NCI-H1417 treated with DMSO at 0.1 percent for 48 hours (cell line): ENCODE measurements at regions not wholly inside any gene's neighbourhood (a gene's known extent, or its start where the extent isn't known, plus 50 kb on each side); places are given as distances from the start of the nearest gene placed in this dataset.
"Not testable (repeated sequence)": the region's sequence is repeated elsewhere in the genome, so short reads cannot be mapped to it uniquely, and the experiment has no call there.

ENCODE experiments used
- DNase-seq: peaks from one replicate; lab custom pipeline; 2025; lab: John Stamatoyannopoulos, UW

DNA sequence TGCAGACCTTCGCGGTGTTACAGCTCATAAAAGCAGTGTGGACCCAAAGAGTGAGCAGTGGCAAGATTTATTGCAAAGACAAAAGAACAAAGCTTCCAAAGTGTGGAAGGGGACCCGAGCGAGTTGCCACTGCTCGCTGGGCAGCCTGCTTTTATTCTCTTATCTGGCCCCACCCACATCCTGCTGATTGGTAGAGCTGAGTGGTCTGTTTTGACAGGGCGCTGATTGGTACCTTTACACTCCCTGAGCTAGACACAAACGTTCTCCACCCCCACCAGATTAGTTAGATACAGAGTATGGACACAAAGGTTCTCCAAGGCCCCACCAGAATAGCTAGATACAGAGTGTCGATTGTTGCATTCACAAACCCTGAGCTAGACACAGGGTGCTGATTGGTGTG lies 156.2 kb upstream of the GIMD1 start:
- not testable (repeated sequence) for DNase-seq

DNA sequence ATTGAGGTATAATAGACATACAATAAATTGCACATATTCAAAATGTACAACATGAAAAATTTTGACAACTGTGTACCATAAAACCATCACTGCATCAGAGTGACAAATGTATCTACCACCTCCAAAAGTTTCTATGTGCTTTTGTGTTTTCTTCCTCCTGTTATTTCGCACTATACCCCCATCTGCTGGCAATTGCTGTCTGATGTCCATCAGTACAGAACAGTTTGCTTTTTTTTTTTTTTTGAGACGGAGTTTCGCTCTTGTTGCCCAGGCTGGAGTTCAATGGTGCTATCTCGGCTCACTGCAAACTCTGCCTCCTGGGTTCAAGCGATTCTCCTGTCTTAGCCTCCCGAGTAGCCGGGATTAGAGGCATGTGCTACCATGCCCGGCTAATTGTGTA lies 154.3 kb upstream of the GIMD1 start:
- DNase-seq, result no peak

DNA sequence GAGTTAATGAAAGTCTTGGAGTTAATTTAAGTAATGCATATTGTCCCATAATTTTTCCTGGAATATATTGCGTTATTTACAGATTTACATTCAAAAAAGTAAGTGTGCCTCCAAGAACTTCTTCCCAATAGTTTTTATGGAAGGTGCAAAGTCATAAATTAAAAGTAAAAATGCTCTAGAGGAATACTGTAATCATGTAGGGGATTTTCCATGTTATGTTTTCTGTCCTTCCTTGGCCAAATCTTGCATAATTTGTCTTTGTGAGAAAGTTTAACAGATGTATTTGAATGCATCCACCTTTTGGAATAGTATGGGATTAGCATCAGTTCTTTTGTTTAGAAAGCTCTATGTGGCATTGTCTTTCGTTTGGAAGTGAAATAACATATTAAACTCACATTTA lies 144.1 kb upstream of the GIMD1 start:
- no peak for DNase-seq

DNA sequence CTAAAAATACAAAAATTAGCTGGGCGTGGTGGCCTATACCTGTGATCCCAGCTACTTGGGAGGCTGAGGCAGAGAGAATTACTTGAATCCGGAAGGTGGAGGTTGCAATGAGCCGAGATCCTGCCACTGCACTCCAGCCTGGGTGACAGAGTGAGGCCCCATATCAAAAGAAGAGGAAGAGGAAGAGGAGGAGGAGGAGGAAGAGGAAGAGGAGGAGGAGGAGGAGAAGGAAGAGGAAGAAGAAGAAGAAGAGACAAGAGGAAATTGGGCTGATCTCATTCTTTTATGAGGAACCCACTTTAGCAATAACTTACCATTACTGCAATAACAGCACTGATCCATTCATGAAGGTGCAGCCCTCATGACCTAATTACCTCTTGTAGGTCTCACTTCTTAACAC lies 138.9 kb upstream of the GIMD1 start:
- DNase-seq, result no peak

DNA sequence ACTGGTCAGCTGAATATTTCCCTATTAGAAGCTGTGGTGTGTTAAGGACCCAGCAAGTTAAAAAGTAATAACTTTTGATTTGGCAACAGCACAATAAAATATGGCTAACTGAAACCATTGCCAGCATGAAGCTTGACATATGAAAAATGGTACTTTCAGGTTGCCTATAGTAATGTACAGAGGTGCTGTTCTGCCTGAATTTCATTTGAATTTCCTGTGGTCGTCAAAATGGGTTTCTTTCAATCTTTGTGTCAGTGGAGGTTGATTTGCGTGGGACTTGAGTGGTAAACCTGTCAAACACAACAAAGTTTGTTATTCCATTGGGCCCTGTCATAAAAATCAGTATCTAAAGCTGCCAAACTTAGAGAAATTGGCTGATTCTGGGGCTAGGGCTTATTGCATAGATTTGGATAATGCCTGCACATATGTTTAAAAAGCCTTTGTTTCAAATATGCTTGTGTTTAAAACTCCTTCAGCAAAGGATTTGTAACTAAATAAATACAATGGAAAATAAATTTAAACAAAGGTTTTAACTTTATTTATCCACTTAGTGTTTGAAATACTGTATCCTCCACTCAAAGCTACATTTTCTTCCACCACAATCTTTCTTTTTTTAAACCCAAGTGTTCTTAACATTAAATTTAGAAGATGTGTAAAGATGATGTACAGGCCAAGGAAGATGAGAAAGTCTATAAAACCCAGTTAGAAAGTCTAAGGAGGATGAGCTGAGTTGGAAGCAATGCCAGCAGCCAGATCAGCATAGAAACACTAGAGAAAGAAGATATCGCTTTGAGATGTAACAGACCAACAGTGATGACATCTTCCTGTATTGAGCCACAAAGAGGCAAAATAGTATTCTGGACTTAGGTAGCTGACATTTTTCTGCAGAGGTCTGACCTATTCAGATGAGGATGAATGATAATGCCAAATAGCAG lies 134.8 kb upstream of the GIMD1 start:
- DNase-seq, result no peak

DNA sequence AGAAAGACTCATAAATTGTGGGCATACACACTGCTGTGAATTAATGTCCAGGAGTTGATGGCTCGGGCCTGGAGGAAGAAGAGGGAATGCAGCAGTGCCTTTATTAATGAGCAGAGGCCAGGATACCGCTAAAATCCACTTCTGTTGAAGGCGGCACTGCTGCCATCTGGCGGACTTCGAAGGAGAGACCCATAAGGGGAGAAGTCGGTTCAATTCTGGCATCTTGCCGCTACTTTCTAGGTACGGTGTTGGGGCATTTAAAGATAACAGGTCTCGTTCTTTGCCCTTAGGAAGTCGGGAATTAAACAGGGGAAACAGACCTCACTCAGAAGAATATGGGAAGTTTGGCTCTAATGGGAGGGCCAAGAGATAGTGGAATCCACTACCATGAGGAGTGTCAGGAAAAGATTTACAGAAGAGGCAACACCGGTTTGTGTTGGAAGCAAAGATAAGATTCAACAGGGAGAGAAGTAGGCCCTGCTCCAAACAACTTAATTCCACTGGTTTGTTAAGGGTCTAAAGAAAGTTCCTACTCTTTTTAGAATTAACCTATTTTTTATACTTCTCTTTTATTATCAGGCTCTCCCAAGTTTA lies 133.6 kb upstream of the GIMD1 start:
- no peak for DNase-seq

DNA sequence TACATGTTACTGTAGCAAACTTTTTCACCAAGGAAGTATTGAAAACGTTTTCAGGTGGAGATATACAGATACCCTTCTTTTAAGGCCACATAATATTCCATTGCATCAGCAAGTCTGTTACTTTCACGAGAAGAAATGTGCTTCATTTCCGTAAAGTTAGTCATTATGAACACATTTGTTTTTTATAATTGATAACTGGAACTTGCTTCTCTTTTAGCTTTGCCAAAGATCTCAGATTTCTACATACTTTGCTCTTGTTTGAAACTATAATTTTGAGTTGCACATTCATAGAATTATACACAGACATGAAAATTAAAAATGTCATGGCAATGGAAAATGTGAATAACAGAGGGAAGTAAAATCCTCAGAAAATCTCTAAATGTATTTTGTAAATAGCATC lies 128.7 kb upstream of the GIMD1 start:
- no peak for DNase-seq

DNA sequence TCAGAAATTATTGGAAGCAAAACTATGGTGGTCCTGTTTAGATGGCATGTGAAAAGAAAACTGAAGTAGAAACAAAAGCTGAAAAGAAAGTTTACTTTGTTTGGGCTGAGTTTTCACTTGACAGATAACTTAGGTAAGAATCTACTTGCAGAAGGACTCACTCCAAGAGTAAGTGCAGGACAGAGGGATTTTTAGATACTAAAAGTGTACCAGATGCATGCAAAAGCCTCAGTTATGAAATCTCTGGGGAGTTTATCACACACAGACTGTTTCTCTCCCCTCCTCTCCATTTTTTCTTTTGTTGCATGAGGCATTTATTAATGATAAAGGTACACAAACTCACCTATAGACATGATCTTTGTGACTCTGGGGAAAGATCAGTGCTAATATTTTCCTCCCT lies 127.5 kb upstream of the GIMD1 start:
- no peak for DNase-seq

DNA sequence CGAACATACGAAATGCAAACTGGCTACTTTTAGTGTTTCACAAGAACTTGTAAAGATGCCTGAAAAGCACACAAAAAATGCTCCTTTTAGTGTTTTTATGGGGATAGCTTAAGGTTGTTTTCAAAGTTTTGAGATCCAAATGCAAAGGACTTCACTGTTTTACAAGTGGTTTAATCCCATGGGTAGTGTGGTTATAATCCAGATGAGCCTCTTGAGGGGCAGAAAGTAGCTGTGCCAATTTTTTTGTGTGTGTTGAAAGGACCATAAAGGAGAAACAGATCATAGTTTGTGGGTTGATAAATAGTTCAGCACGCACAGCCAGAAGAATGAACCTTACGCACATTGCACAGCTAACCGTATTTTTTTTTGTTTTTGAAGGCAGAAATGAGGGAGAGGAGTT lies 126.9 kb upstream of the GIMD1 start:
- DNase-seq, result no peak

DNA sequence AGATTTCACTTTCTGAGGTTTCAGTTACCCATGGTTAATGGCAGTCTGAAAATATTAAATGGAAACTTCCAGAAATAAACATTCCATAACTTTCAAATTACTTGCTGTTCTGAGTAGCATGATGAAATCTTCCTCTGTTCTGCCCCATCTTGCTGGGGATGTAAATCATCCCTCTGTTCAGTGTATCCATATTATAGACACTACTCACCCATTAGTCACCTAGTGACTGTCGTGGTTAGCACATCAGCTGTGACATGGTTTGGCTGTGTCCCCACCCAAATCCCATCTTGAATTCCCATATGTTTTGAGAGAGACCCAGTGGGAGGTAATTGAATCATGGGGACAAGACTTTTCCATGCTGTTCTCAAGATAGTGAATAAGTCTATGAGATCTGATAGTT lies 125.5 kb upstream of the GIMD1 start:
- DNase-seq, result no peak

DNA sequence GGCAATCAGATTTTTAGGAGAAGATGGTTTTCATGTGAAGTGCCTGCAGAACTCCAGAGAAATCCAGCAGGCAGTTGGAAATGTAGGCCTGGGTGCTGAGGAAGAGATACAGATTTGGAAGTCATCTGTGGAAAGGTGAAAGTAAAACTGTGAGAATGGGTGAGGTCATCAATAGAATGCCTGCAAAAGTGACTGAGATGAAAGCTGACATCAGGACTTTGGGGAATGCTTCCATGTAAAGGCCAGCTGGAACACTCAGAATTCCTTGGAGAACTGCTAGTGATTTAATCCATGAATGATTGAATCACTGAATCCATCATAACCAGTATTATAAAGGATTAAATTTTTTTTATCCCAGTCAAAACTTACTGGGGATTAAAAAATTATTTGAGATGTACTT lies 124.5 kb upstream of the GIMD1 start:
- no peak for DNase-seq

DNA sequence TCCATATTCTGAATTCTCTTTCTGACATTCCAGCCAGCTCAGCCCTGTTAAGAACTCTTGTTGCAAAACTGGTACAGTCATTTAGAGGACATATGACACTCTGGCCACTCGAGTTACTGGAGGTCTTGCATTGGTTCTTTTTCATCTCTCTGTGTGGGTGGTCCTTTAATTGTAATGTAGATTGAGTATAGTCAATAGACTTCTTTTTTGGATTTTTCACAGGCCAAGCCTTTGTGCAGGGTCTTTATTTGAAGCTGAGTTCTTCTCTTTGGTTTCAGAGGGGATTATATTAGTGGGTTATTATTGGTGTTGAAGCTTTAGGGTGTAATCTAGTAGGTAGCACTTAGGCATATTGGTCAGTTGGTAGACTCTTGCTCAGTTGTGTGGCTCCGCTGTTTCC lies 118.0 kb upstream of the GIMD1 start:
- DNase-seq, result no peak

DNA sequence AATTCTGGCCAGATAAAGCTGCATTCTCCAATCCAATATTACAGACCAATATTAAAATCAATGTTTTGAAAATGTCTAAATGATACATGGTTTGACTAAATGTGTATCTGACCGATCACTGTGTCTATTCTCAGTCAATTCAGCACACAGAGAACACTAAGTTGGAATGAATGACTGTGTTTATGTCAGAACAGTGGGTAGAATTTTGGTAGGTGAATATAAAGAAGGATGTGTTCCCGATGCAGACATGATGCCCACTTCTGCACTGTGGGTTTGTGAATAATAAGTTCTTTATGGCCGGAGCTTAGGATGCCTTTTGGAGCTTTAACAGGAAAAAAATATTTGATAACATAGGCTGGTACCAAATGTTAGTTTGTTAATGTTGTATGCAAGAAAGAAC lies 113.2 kb upstream of the GIMD1 start:
- DNase-seq, result no peak

DNA sequence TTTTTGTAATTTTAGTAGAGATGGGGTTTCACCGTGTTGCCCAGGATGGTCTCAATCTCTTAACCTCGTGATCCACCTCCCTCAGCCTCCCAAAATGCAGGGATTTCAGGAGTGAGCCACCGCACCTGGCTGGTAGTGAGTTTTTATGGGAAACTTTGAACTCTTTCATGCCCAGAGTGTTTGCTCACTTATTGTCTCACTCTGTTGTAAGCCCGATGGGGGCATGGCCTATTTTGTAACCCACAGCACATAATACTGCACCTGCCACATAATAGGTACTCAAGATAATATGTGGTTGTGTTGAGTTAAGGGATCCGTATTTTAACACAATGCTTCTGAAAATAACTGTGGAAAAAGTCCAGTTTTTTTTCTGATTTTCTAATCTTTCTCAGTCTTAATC lies 109.6 kb upstream of the GIMD1 start:
- no peak for DNase-seq

DNA sequence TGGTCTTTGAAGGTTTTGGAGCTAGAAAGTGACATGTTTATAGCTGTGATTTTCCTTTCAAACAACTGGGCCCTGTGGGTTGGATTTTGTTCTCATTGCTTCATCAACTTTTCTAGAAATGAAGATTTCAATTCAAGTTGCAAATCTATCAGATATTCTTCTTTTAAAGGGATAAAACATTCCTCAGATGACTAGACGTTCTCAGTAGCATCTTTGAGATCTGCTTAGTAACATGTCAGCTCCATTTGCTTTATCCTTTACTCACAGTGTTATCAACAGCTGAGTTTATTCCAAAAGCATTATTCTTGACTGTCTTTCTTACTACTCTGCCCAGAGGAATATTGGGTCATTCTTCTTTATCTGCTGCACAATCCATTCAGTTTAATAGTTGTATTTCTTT lies 108.2 kb upstream of the GIMD1 start:
- no peak for DNase-seq

DNA sequence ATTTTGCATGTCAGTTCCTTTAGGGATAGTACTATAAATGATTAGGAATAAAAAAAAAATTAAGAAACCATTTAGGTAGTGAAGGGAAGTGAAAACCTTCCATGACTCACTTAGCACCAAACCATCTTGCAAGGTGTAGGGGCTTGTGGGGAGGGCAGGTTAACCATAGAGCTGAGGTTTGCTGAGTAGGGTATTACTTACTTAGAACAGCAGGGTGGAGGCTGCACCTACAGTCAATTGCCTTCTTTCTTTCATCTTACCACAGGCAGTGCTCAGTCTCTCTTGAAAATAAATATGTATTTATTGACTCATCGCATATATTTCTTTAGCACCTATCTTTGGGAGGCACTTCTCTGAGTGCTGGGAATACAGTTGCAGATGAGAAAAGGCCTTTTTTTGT lies 104.9 kb upstream of the GIMD1 start:
- DNase-seq, result no peak

DNA sequence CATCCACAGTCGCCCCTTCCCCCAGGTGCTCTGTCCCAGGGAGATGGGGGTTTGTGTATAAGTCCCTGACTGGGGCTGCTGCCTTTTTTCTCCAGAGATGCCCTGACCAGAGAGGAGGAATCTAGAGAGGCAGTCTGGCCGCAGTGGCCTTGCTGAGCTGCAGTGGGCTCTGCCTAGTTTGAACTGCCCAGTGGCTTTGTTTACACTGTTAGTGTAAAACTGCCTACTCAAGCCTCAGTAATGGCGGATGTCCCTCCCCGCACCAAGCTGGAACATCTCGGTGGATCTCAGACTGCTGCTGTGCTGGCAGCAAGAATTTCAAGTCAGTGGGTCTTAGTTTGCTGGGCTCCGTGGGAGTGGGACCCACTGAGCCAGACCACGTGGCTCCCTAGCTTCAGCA lies 102.6 kb upstream of the GIMD1 start:
- DNase-seq, result no peak

DNA sequence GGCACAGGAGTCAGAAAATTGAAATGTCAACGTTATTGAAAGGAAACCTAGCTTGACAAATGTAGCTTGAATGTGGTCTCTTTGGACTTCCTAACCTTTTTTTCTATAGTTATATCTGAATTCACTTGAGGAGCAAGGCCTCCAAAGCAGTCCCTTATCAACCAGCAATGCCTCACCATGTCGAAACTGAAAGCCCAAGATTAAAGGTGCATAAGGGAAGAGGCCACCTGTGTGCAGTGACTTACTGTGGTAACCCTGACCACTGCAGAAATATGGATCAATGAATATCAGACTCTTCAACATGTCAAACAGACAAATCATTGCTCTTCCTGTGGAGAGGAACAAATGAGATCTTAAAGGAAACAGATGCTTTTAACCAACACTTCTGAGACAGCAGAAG lies 95.0 kb upstream of the GIMD1 start:
- no peak for DNase-seq

DNA sequence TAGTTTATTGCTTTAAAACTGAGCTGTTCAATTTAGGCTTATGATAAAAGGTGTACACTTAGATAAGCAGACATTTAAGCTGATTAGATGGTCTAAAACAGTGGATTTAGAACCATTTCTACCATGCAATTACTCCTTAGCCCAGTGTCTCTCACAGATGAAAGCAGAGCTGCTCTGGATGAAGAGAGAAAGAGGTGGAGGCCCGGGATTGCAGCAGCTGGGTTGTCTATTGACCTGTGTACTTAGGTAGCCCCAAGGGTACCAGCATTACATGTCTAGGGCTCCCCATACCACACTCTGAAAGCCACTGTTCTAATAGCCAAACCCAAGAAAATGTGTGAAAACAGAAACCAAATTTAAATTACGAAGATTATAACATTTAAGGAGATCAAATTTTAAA lies 86.0 kb upstream of the GIMD1 start:
- DNase-seq, result no peak

DNA sequence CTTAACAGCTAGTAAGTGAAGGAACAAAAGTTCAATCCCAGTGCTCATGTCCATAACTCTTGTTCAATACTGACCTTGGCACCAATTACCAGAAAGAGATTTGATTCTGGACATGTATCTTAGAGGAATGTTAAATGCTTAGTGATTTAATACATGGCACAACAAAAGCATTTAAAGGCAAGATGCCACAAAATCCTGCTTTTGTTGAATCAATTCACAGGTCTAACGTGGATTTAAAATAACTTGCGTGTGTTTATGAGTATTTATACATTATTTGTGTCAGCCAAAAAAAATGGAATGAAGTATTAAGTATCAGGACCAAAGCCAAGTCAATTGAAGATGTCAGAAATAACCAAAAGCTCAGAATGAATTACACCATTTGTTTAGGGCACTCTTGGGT lies 85.4 kb upstream of the GIMD1 start:
- no peak for DNase-seq

DNA sequence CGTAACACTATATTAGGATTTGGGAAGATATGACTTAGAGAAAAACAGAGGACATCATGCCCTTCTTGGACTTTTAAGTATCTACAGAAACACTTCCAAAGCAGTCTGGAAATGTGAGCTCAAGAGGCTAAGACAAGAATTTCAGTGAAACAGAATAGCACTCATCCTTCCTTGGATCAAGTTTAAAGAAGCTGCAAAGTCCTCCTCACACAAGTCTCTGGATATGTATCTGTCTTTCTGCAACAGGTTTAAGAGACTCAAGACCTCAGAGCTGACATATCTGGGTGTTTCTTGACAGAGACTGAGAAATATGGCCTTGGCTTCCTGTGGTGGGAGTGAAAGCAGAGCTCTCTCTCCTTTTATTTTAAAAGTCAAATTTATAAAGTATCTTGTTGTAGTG lies 82.5 kb upstream of the GIMD1 start:
- no peak for DNase-seq

DNA sequence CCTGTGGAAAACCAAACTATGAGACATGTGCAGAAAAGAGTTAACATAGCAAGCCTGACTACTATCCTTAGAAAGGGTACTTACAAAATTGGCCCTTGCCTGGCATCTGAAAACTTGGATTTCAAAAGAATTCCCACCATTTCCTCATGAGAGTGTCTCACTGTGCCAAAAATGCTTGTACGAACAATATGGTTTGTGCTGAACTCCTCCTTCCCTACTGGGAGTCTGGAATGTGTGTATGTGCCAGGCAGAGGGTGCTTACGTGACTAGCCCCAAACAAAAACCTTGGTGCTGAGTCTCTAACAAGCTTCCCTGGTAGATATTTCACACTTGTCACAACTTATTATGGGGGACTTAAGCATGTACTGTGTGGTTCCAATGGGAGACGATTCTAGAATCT lies 81.7 kb upstream of the GIMD1 start:
- DNase-seq, result no peak

DNA sequence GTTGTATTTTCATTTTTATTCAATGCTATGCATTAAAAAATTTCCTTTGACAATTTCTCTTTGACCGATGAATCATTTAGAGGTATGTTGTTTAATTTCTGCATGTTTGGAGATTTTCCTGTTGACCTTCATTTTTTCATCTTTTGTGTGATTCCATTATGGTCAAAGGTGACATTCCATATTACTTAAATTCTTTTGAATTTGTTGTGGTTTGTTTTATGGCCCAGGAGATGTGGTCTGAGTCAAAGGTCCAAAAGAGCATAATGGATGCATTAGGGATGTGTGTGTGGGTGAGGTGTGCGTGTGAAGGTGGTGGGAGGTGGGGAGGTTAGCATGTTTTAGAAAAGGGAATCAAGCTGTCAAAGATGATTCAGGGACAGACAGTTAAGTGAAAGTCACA lies 76.0 kb upstream of the GIMD1 start:
- DNase-seq, result no peak

DNA sequence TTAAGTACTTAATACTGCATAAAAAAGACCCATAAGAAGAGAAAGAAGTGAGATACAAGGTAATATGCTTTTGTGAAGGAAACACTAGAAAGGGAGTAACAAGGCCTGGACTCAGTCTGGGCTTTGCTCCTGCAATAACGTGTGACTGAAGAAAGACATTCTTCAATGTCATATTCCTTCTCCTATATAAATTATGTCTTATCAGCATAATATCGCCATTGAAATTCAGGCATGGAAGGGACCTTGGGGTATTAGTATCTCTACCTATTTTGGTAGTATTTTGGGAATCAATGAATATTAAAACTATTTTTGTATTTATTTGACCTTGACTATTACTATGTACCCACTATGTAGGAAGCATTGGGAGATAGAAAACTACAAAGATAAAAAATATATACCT lies 62.2 kb upstream of the GIMD1 start:
- DNase-seq, result no peak
